ENCODE measurements at regions not wholly inside any gene's neighbourhood (a gene's known extent, or its start where the extent isn't known, plus 50 kb on each side); places are given as distances from the start of the nearest gene placed in this dataset.

DNA sequence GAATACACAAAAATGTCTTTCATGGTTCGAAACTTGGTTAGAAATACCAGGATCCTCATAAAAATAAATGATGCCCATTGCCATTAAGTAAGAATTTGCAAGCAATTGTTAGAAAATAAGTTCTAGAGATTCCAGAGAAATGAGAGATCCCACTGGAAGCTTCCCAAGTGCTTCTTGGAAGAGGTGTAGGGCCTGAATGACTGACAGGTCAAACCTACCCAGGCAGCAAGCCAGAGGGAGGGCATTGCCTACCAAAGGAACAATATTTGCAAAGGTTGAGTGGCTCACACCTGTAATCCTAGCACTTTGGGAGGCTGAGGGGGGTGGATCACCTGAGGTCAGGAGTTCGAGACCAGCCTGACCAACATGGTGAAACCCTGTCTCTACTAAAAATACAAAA lies 777.0 kb upstream of the WWC1 start:
- Histone ChIP-seq H3K27me3 (peaks cover 0 to 2% (median 0%) of the 10 kb centered on the region in 4 donors), H3K4me1 (no peaks in the 10 kb centered on the region), H3K27ac (no peak overlapping the region), H3K4me3 (no peak overlapping the region), H3K9me3 (no peaks in the 10 kb centered on the region), H3K36me3 (no peaks in the 10 kb centered on the region)
- DNase-seq: no peak
- whole genome bisulfite sequencing, 2 donors: 91 to 92% methylated on average over 2 of the region's 2 CpGs
- TF ChIP-seq, protein P1, sequence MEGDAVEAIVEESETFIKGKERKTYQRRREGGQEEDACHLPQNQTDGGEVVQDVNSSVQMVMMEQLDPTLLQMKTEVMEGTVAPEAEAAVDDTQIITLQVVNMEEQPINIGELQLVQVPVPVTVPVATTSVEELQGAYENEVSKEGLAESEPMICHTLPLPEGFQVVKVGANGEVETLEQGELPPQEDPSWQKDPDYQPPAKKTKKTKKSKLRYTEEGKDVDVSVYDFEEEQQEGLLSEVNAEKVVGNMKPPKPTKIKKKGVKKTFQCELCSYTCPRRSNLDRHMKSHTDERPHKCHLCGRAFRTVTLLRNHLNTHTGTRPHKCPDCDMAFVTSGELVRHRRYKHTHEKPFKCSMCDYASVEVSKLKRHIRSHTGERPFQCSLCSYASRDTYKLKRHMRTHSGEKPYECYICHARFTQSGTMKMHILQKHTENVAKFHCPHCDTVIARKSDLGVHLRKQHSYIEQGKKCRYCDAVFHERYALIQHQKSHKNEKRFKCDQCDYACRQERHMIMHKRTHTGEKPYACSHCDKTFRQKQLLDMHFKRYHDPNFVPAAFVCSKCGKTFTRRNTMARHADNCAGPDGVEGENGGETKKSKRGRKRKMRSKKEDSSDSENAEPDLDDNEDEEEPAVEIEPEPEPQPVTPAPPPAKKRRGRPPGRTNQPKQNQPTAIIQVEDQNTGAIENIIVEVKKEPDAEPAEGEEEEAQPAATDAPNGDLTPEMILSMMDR (IDR thresholded peaks at IDR 0.05): no peak
- FAIRE-seq: no peak
- ATAC-seq: no peak
- intact Hi-C loops (cut with DNase I): no loop called here

DNA sequence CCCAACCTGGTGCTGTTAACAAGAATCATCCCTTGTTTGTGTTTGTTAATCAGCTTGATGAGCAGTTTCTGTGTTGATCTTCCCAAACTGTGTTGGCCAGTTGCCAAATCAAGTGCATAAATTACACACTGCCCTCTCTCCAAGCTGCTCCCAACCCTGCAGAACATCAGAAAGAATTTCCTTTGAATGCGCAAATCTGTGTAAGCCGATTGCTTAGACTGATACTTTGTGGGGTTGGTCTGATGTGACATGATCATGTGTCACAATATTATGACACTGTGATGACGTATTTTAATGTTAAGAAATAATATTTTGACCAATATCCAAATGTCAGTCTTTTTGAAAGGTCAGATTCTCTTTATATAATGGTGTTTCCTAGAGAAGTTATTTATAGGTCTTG lies 766.4 kb upstream of the WWC1 start:
- Histone ChIP-seq H3K9me3 (no peaks in the 10 kb centered on the region), H3K36me3 (no peaks in the 10 kb centered on the region), H3K27ac (no peak overlapping the region), H3K27me3 (no peaks in the 10 kb centered on the region), H3K4me1 (no peaks in the 10 kb centered on the region), H3K4me3 (no peak overlapping the region)
- ATAC-seq (no peak), DNase-seq (no peak), FAIRE-seq (no peak)
- WGBS, 2 donors: 73 to 74% methylated on average over 3 of the region's 3 CpGs
- TF ChIP-seq, protein P1 (IDR thresholded peaks at IDR 0.05): no peak
- intact Hi-C loops (cut with DNase I): no loop called here

DNA sequence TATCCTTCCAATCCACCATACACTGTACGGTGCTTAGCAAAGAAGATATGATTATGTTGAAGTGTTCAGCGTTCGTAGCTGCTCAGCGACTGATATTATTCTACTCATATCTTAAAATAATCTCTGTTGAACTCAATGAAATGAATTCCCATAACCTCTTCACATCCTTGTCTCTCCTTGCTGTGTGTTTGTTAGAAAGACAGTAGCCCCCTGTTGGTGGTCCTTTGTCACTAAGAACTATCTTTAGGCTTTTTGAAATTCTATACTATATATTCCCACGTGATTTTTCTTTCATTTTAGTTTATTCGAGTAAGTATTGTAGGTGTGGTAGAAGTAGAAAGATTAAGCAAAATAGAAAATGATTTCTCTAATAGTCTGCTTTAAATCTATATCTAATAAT lies 762.8 kb upstream of the WWC1 start:
- WGBS, 2 donors: 84 to 85% methylated on average over 6 of the region's 6 CpGs
- no peak for FAIRE-seq
- TF ChIP-seq, protein P1 (IDR thresholded peaks at IDR 0.05): no peak

DNA sequence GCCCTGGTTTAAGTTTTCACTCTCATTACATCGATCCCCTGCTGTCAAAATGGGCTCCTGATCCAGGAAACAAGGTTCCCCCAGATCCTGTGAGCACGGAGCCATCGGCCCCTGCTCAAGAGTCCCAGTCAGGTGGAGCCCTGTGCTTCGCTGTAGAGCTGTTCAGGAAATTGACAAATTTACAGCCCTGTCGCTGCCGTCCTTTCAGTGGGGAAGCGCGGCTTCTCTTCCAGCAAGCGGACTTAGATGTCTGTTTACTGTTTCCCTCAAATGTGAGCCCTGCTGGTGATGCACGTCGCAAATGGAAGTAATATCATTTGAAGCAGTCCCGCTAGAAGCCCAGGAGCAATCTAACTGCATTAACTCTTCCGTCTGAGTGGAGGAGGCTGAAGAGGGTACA lies 760.9 kb upstream of the WWC1 start:
- TF ChIP-seq, protein P1 (IDR thresholded peaks at IDR 0.05): no peak
- FAIRE-seq: no peak
- H3K27ac ChIP-seq: no peak overlapping the region
- H3K4me1 ChIP-seq: no peaks in the 10 kb centered on the region
- peak in 1 of 6 donors; percentile 27 for DNase-seq
- H3K36me3 ChIP-seq: no peaks in the 10 kb centered on the region
- WGBS, 2 donors: 77 to 82% methylated on average over 13 of the region's 13 CpGs
- H3K4me3 ChIP-seq: no peak overlapping the region
- intact Hi-C loops (cut with DNase I): no loop called here
- no peaks in the 10 kb centered on the region for H3K27me3 ChIP-seq
- no peaks in the 10 kb centered on the region for H3K9me3 ChIP-seq
- ATAC-seq: no peak

More for the DNA sequence above, 762.8 kb upstream of the WWC1 start:
- Histone ChIP-seq H3K4me1 (no peaks in the 10 kb centered on the region), H3K36me3 (no peaks in the 10 kb centered on the region), H3K27ac (no peak overlapping the region), H3K27me3 (no peaks in the 10 kb centered on the region), H3K4me3 (no peak overlapping the region), H3K9me3 (no peaks in the 10 kb centered on the region)
- DNase-seq: no peak
- intact Hi-C loops (cut with DNase I): no loop called here
- no peak for ATAC-seq

DNA sequence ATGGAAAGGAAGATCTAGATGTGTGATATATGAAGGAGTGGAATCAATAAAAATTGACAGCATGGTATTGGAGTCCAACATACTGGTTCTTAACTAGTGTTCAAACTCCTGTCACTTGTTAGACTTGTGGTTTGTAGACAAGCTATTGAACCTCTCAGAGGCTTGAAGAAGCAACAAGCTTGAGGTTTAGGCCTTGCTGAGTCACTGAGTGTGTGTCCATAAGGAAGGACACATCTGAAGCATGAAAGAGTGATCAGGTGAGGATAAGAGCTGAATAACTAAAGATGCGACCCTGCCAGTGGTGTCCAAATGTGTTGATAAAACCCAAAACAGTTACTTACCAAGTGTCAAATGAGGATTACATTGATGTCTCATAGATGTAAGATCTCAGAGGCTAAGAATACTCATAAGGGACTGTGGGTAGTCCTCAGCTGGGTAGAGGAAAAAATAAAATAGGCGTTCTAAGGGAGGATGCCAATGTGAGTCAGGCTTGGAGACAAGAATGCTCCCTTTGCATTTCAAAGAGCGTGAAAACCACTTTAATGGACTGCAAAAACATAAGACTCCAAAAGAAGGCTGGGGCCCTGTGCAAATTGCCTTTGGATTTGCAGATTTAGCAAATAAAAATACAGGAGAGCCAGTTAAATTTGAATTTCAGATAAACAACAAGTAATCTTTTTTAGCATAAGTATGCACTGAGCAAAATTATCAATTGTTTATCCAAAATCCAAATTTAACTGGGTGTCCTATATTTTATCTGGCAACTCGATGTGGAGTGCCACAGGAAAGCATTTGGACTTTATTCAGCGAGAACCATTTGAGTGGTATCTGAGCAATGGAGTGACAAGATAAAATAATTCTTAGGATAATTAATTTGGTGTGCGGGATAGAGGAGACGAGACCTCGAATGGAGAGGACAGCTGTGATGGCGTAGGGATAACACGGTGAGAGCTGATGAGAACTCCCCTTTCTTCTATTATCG lies 757.3 kb upstream of the WWC1 start:
- no peak for ATAC-seq
- Histone ChIP-seq H3K27me3 (no peaks in the 10 kb centered on the region), H3K9me3 (no peaks in the 10 kb centered on the region), H3K4me3 (no peak overlapping the region), H3K4me1 (no peaks in the 10 kb centered on the region), H3K36me3 (no peaks in the 10 kb centered on the region), H3K27ac (no peak overlapping the region)
- DNase-seq: no peak
- TF ChIP-seq, protein P1 (IDR thresholded peaks at IDR 0.05): no peak
- whole genome bisulfite sequencing, 2 donors: 81 to 82% methylated on average over 11 of the region's 11 CpGs
- intact Hi-C loops (cut with DNase I): no loop called here
- FAIRE-seq: no peak

All from pancreas (tissue), 10 donors.